ENCODE measurements at regions not wholly inside any gene's neighbourhood (a gene's known extent, or its start where the extent isn't known, plus 50 kb on each side); places are given as distances from the start of the nearest gene placed in this dataset.

- TF ChIP-seq, protein P1, sequence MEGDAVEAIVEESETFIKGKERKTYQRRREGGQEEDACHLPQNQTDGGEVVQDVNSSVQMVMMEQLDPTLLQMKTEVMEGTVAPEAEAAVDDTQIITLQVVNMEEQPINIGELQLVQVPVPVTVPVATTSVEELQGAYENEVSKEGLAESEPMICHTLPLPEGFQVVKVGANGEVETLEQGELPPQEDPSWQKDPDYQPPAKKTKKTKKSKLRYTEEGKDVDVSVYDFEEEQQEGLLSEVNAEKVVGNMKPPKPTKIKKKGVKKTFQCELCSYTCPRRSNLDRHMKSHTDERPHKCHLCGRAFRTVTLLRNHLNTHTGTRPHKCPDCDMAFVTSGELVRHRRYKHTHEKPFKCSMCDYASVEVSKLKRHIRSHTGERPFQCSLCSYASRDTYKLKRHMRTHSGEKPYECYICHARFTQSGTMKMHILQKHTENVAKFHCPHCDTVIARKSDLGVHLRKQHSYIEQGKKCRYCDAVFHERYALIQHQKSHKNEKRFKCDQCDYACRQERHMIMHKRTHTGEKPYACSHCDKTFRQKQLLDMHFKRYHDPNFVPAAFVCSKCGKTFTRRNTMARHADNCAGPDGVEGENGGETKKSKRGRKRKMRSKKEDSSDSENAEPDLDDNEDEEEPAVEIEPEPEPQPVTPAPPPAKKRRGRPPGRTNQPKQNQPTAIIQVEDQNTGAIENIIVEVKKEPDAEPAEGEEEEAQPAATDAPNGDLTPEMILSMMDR (conservative IDR thresholded peaks at IDR 0.05 in 1 of 2, IDR thresholded peaks at IDR 0.05 in 1 of 2; ENCODE audit: extremely low read depth in 1 of 2, insufficient read depth in 1 of 2, low read depth in 1 of 2, low read length in 2 of 2), result no peak
- TF ChIP-seq EZH2 (IDR thresholded peaks at IDR 0.05; ENCODE audit: borderline replicate concordance, low read length), result no peak
These were observed 262.8 kb downstream of the LMO4 start for GRCh38 chr1:87591492-87591891.
